Suprapubic skin (tissue), 3 donors: ENCODE measurements at regions not wholly inside any gene's neighbourhood (a gene's known extent, or its start where the extent isn't known, plus 50 kb on each side); places are given as distances from the start of the nearest gene placed in this dataset.
"Not testable (repeated sequence)": the region's sequence is repeated elsewhere in the genome, so short reads cannot be mapped to it uniquely, and the experiment has no call there.

Experiments
- CTCF ChIP-seq, 2 donors: fragments of 200-600 bp in 1 of 2; fragments of 450-650 bp in 1 of 2; sonication (generic) in 1 of 2; IDR thresholded peaks; one replicate each; pipeline ENCODE4 v1.5.1; 2016 to 2019; ENCODE audit warnings: antibody characterized with exemption in 2 of 2, mild to moderate bottlenecking in 1 of 2, moderate library complexity in 1 of 2
- EP300 ChIP-seq: sonication (generic); formaldehyde crosslinking; IDR thresholded peaks from one replicate; pipeline ENCODE4 v1.6.1; 2017; ENCODE audit warnings: antibody characterized with exemption

GRCh38 chr20:55517584-55517983 is 487.7 kb downstream of the CBLN4 start:
- TF ChIP-seq EP300; CTCF (IDR thresholded peaks at IDR 0.05): not testable (repeated sequence)
